GM21737 (cell line): ENCODE measurements at regions not wholly inside any gene's neighbourhood (a gene's known extent, or its start where the extent isn't known, plus 50 kb on each side); places are given as distances from the start of the nearest gene placed in this dataset.

ENCODE experiments used
- ATAC-seq: cut with Tn5 transposase; IDR thresholded peaks from one replicate; pipeline ENCODE4 v1.9.1; 2021; ENCODE audit warnings: mild to moderate bottlenecking, moderate library complexity; ENCODE audit not compliant: unreplicated experiment

DNA sequence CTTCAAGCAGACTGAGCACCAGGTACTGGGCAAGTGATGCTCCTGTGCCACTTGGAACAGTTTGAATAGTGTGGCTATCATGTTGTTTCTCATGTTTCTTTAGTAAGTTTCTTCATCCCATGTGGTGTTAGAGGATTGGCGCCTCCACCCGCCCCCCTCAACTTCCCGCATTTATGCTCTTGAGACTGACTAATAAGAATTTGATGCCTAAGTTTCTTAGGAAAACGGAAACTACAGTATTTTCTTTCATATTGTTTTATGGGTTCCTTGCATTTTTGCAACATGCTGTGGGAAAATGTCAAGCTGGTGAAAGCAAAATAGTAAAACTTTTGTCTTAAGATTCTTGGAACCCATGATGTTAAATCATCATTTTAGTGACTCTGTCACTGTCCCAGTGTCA, 101.2 kb upstream of the SLC4A4 start:
- ATAC-seq: no peak

- no peak for ATAC-seq
Measured at GRCh38 chr4:71239365-71239764, 99.5 kb upstream of the SLC4A4 start.

- no peak for ATAC-seq
Measured at GRCh38 chr4:71240094-71240493, 98.7 kb upstream of the SLC4A4 start.

DNA sequence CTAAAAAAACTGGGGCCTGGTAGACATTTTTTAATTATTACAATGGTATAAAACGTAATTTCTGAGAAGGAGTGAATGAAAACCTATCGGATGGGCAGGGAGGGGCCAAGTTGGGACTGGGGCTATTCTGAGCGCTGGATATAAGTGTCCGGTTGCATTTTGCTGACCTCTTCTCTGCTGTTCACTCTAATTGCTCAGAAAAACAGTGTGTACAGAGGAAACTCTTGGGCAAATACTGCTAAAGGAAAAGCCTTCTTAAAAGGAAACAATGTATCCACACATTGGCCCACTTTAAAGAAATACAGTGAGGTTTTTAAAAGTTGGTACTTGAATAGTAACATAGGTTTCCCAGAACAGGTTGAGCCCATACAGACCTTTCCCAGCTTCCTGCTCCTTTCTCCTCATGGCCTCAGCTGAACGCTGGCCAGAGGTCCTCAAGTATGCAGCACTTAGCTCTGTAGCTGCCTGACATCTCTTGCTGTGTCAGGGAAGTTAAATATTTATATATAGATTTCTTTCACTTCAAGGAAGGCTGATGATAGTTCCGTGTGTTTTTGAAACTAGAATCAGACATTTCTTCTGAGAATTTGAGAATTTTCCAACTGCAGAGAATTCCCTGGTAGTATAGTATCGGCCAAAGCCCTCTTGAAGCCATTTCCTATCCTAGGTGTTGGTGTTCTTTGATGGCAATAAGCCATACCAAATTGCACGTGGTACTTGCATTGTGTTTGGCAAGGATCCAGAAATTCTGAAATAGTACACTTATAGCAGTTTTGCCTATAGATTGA, 97.1 kb upstream of the SLC4A4 start:
- no peak for ATAC-seq

- ATAC-seq: no peak
Measured at GRCh38 chr4:71243091-71243833, 95.6 kb upstream of the SLC4A4 start.

- ATAC-seq: no peak
Measured at GRCh38 chr4:71247706-71248105, 91.1 kb upstream of the SLC4A4 start.

DNA sequence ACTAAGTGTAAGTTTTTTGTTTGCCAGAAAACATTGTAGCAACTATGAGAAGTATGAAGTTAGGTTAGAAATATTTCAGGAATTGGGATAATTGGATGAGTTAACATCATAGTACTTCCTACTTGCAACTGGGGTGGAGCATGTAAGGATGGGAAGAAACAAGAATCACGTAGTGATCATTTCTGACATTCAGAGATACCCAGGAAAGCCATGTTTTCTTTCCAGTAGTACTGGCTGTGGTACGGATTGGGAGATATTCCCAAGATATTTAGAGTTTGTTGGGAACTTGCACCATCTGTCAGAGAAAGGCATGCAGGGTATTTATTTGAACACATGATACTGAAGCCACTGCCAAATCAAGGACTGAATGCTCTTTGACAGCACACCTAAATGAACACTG, 87.6 kb upstream of the SLC4A4 start:
- no peak for ATAC-seq

- ATAC-seq: no peak
Measured at GRCh38 chr4:71253545-71253944, 85.3 kb upstream of the SLC4A4 start.

- ATAC-seq: no peak
Measured at GRCh38 chr4:71254451-71255012, 84.3 kb upstream of the SLC4A4 start.

DNA sequence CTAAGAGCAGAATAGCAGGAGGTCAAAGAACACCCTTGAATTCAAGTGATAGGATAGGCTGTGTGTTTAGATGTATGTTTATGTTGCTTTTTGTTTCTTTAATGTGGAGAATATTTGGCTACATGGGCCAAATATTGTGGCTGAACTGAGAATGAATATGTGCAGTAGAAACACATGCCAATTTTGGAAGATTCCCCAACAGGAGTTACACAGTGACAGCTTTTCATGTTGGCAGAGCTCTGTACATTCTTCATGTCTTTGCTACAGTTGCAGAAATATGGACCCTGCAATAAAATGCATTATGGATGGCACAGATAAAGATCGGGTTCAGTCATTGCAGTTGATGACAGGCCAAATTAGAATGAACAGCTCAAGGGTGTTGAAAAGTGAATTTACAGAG, 82.8 kb upstream of the SLC4A4 start:
- ATAC-seq: no peak

GRCh38 chr4:71257761-71258160, 81.1 kb upstream of the SLC4A4 start:
- no peak for ATAC-seq

DNA sequence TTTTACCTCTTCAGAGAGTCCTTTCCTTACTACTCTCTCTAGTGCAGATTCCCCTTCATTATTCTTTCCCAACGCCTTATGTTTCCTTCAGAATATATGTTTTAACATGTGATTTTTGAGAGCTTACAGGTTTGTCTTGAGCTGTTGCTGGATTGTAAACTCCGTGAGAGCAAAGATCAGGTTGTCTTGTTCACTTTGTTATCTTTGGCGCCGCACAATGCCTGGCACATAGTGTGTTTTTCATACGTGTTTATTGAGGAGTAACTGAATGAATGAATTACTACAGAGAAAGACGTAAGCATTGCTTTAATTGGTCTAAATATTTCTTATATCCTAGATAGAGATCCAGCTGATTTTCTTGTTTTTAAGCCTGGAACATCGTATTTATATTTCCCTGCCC, 80.5 kb upstream of the SLC4A4 start:
- ATAC-seq: no peak

GRCh38 chr4:71259280-71259679, 79.5 kb upstream of the SLC4A4 start:
- no peak for ATAC-seq

- ATAC-seq: no peak
Measured at GRCh38 chr4:71259911-71260331, 78.9 kb upstream of the SLC4A4 start.

- no peak for ATAC-seq
Measured at GRCh38 chr4:71260544-71260943, 78.3 kb upstream of the SLC4A4 start.

GRCh38 chr4:71261001-71261400, 77.8 kb upstream of the SLC4A4 start:
- ATAC-seq: no peak

- ATAC-seq: no peak
Measured at GRCh38 chr4:71261633-71262121, 77.1 kb upstream of the SLC4A4 start.

DNA sequence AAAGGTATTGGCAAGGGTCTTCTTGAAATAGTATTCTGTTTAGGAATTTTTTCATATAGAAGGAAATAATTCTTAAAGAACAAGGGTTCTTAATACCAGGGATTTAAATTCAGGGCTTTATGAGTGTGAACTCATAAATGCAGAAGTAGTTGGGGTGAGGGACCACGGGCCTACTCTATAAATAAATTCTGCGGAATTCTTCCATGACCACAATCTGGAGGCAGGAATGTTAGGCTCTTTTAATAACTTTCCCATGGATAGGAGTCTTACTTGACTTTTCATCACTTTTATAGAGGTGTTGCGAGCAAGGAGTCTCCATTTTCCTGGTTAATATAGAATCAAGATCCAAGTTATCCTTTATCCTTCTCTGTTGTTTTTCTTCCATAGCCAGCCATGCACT, 76.7 kb upstream of the SLC4A4 start:
- no peak for ATAC-seq

DNA sequence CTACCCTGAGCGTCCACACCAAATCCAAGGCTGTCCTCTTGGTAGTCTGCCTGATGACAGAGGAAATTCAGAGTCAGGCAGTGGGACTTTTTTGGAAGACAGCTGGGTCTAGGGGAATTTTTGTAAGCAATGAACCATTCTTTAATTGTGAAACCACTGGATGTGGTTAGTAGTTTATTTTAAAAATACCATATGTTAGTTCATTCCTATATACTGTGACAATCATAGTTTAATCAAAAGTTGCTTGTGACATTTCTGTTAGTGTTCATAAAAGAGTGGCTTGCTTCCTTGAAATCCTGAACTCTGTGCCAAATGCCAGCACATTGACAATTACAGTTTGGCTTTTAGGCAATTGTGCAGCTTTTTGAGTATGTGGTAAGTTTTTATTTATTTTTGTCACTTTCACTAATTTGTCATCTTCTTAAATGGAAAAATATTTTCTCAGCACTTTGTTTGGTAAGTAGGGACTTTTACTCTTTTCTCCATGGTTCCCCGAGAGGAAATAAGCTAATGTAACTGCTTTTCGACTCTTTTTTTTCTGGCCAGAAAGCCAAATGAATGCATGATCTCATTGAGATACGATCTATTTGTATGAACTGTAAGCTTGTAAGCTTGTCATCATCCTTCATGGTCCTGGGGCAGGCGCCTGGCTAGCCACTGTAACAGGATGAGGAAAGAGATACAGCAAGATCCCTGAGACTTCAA, 72.6 kb upstream of the SLC4A4 start:
- peak; percentile 48 for ATAC-seq

DNA sequence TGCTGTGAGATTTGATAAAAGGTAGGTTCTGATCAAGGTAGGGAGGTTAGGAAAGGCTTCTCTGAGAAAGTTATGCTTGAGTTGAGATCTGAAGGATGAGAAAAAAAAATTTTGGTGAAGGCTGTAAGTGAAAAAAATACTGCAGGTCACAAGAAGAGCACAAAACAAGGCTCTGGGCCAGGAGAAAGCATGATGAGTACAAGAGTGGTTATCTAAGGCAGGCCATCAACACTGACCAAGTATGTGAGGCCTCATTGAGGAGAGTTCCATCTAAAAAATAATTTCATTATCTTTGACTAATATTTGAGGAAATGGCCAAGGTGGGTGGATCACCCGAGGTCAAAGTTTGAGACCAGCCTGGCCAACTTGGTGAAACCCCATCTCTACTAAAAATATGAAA, 71.6 kb upstream of the SLC4A4 start:
- ATAC-seq: no peak

- no peak for ATAC-seq
Measured at GRCh38 chr4:71268166-71268565, 70.7 kb upstream of the SLC4A4 start.
